ENCODE measurements at regions not wholly inside any gene's neighbourhood (a gene's known extent, or its start where the extent isn't known, plus 50 kb on each side); places are given as distances from the start of the nearest gene placed in this dataset.
"Not testable (repeated sequence)": the region's sequence is repeated elsewhere in the genome, so short reads cannot be mapped to it uniquely, and the experiment has no call there.

- no peak overlapping the region for H3K4me3 ChIP-seq (ENCODE audit: low read depth, low read length)
- no peak for DNase-seq (ENCODE audit: low read depth, low spot score)
- in situ Hi-C loops (cut with HindIII; ENCODE audit: low sequenced_read_pairs), result no loop called here
- TF ChIP-seq CTCF (IDR thresholded peaks at IDR 0.05; ENCODE audit: low read depth, low read length), result no peak
These were observed 166.9 kb upstream of the PRSS1 start for GRCh38 chr7:142582351-142582750.

- no peak for DNase-seq (ENCODE audit: low read depth, low spot score)
- no peak for TF ChIP-seq CTCF (IDR thresholded peaks at IDR 0.05; ENCODE audit: low read depth, low read length)
- no peak overlapping the region for H3K4me3 ChIP-seq (ENCODE audit: low read depth, low read length)
- in situ Hi-C loops (cut with HindIII; ENCODE audit: low sequenced_read_pairs), result no loop called here
These were observed 167.9 kb upstream of the PRSS1 start for GRCh38 chr7:142581341-142581740.

- no peak for TF ChIP-seq CTCF (IDR thresholded peaks at IDR 0.05; ENCODE audit: low read depth, low read length)
- H3K4me3 ChIP-seq (ENCODE audit: low read depth, low read length), result no peak overlapping the region
- in situ Hi-C loops (cut with HindIII; ENCODE audit: low sequenced_read_pairs), result no loop called here
- no peak for DNase-seq (ENCODE audit: low read depth, low spot score)
These were observed 169.3 kb upstream of the PRSS1 start for GRCh38 chr7:142579946-142580345.

GRCh38 chr7:142575351-142575750, 173.9 kb upstream of the PRSS1 start:
- DNase-seq (ENCODE audit: low read depth, low spot score); H3K4me3 ChIP-seq (ENCODE audit: low read depth, low read length); in situ Hi-C loops (cut with HindIII; ENCODE audit: low sequenced_read_pairs): not testable (repeated sequence)

GRCh38 chr7:142571581-142571980, 177.7 kb upstream of the PRSS1 start:
- no peak for TF ChIP-seq CTCF (IDR thresholded peaks at IDR 0.05; ENCODE audit: low read depth, low read length)
- DNase-seq (ENCODE audit: low read depth, low spot score), result peak; percentile 41
- in situ Hi-C loops (cut with HindIII; ENCODE audit: low sequenced_read_pairs), result no loop called here
- H3K4me3 ChIP-seq (ENCODE audit: low read depth, low read length), result no peak overlapping the region

- in situ Hi-C loops (cut with HindIII; ENCODE audit: low sequenced_read_pairs), result no loop called here
These were observed 179.4 kb upstream of the PRSS1 start for GRCh38 chr7:142569851-142570250.

More at GRCh38 chr7:142569851-142570250, 179.4 kb upstream of the PRSS1 start:
- no peak for TF ChIP-seq CTCF (IDR thresholded peaks at IDR 0.05; ENCODE audit: low read depth, low read length)
- DNase-seq (ENCODE audit: low read depth, low spot score), result no peak
- H3K4me3 ChIP-seq (ENCODE audit: low read depth, low read length), result no peak overlapping the region
